ENCODE measurements at regions not wholly inside any gene's neighbourhood (a gene's known extent, or its start where the extent isn't known, plus 50 kb on each side); places are given as distances from the start of the nearest gene placed in this dataset.

DNA sequence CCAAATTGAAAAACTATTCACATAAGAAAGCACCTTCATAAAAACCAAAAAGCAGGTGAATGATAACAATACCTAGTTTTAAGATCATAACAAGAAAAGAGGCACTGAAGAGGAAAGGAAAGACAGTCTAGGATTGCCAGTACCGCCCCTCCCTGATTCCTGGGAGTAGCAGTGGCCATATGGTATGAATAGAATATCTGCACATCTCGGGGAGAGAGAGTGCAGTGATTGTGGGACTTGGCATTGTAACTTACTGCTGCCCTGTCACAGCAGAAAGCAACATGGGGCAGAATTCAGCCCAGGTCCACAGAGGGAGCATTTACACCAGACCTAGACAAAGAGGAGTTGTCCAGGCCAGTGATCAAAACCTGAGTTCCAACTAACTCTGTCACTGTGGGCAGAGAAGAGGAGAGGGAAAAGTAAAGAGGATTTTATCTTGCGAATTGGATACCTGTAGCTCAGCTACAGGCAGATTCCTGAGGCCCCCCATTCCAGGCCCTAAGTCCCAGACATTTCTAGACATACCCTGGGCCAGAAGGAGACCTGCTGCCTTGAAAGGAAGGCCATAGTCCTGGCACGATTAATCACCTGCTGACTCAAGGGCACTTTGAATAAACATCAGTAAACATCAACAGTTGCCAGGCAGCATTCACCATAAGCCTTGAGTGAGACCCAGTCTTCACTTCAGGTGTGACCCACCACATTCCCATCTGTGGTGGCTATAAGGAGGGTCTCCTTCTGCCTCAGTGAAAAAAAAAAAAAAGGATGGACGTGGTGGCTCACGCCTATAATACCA is 397.5 kb downstream of the TGFB2 start:
- TF ChIP-seq, protein P1, sequence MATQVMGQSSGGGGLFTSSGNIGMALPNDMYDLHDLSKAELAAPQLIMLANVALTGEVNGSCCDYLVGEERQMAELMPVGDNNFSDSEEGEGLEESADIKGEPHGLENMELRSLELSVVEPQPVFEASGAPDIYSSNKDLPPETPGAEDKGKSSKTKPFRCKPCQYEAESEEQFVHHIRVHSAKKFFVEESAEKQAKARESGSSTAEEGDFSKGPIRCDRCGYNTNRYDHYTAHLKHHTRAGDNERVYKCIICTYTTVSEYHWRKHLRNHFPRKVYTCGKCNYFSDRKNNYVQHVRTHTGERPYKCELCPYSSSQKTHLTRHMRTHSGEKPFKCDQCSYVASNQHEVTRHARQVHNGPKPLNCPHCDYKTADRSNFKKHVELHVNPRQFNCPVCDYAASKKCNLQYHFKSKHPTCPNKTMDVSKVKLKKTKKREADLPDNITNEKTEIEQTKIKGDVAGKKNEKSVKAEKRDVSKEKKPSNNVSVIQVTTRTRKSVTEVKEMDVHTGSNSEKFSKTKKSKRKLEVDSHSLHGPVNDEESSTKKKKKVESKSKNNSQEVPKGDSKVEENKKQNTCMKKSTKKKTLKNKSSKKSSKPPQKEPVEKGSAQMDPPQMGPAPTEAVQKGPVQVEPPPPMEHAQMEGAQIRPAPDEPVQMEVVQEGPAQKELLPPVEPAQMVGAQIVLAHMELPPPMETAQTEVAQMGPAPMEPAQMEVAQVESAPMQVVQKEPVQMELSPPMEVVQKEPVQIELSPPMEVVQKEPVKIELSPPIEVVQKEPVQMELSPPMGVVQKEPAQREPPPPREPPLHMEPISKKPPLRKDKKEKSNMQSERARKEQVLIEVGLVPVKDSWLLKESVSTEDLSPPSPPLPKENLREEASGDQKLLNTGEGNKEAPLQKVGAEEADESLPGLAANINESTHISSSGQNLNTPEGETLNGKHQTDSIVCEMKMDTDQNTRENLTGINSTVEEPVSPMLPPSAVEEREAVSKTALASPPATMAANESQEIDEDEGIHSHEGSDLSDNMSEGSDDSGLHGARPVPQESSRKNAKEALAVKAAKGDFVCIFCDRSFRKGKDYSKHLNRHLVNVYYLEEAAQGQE (IDR thresholded peaks at IDR 0.05) = no peak
- TF ChIP-seq, protein P2, sequence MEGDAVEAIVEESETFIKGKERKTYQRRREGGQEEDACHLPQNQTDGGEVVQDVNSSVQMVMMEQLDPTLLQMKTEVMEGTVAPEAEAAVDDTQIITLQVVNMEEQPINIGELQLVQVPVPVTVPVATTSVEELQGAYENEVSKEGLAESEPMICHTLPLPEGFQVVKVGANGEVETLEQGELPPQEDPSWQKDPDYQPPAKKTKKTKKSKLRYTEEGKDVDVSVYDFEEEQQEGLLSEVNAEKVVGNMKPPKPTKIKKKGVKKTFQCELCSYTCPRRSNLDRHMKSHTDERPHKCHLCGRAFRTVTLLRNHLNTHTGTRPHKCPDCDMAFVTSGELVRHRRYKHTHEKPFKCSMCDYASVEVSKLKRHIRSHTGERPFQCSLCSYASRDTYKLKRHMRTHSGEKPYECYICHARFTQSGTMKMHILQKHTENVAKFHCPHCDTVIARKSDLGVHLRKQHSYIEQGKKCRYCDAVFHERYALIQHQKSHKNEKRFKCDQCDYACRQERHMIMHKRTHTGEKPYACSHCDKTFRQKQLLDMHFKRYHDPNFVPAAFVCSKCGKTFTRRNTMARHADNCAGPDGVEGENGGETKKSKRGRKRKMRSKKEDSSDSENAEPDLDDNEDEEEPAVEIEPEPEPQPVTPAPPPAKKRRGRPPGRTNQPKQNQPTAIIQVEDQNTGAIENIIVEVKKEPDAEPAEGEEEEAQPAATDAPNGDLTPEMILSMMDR (IDR thresholded peaks at IDR 0.05) = no peak
- TF ChIP-seq RFX5 (IDR thresholded peaks at IDR 0.05) (no peak), MAZ (IDR thresholded peaks at IDR 0.05; ENCODE audit: borderline replicate concordance, low read depth, low read length) (no peak), SREBF2 (IDR thresholded peaks at IDR 0.05) (no peak), KDM5A (IDR thresholded peaks at IDR 0.05) (no peak), FOSL2 (IDR thresholded peaks at IDR 0.05) (no peak), FOSL2 (CRISPR knock-in tag; IDR thresholded peaks at IDR 0.05) (no peak), EP300 (IDR thresholded peaks at IDR 0.05) (no peak), BHLHE40 (IDR thresholded peaks at IDR 0.05; ENCODE audit: low read depth, low read length) (no peak), TP53 (CRISPR knock-in tag; IDR thresholded peaks at IDR 0.05) (no peak)
- TF ChIP-seq, protein P3, sequence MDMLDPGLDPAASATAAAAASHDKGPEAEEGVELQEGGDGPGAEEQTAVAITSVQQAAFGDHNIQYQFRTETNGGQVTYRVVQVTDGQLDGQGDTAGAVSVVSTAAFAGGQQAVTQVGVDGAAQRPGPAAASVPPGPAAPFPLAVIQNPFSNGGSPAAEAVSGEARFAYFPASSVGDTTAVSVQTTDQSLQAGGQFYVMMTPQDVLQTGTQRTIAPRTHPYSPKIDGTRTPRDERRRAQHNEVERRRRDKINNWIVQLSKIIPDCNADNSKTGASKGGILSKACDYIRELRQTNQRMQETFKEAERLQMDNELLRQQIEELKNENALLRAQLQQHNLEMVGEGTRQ (IDR thresholded peaks at IDR 0.05) = no peak
